ENCODE measurements at regions not wholly inside any gene's neighbourhood (a gene's known extent, or its start where the extent isn't known, plus 50 kb on each side); places are given as distances from the start of the nearest gene placed in this dataset.

- H3K4me3 ChIP-seq (ENCODE audit: low read depth, low read length) = no peak overlapping the region
- no peaks in the 10 kb centered on the region for H3K27me3 ChIP-seq (ENCODE audit: control insufficient read depth, insufficient read depth, low read length)
- ChIA-PET CTCF (no interaction called here), POLR2A (interaction anchor here (0.6 kb wide), 1 partner anchor 179 kb away, joined by 6 read pairs; no protein-coding TSS in a partner anchor)
- no peak for TF ChIP-seq CTCF (IDR thresholded peaks at IDR 0.05; ENCODE audit: low read depth, low read length)
- H3K27ac ChIP-seq (ENCODE audit: low read depth, low read length) = no peak overlapping the region
- no peaks in the 10 kb centered on the region for H3K9me3 ChIP-seq (ENCODE audit: control insufficient read depth, insufficient read depth, low read length)
- DNase-seq (ENCODE audit: low read depth, low spot score) = no peak
These were observed 475.8 kb downstream of the TXNL1 start for GRCh38 chr18:56162311-56163265.

DNA sequence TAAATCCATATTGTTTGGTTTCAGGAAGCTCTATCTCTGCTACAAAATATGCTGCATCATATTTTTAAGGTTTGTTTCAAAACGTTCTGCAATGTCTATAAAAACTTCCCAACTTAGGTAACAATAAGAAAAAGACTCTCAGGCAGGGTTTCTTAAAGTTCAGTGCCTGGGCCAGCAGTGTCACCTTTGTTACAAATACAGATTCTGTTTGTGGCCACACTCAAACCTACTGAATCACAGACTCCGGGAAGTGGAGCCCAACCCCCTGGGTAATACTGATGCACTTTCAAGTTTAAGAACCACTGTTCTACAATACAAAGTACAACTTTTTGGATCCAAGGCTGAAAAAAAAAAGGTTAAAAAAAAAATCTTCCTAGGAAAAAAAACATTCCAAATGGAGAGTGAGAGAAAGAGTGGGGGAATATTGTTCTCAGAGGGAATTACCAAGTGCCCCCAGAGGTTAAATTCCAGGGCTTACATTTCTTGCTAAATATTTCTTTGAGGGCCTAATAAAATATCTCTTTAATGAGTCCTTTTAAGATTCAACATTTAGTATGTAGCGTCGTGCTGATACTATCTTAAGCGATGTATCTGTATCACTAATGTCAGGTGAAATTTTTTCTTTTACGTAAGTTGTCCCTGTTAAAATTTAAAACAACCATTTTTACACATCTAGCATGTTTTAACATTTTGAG, 476.7 kb downstream of the TXNL1 start:
- CTCF ChIA-PET = no interaction called here
- no peaks in the 10 kb centered on the region for H3K9me3 ChIP-seq (ENCODE audit: control insufficient read depth, insufficient read depth, low read length)

GRCh38 chr18:56158676-56159075, 479.7 kb downstream of the TXNL1 start:
- Histone ChIP-seq H3K27ac (ENCODE audit: low read depth, low read length) (no peak overlapping the region), H3K9me3 (ENCODE audit: control insufficient read depth, insufficient read depth, low read length) (no peaks in the 10 kb centered on the region), H3K4me3 (ENCODE audit: low read depth, low read length) (no peak overlapping the region), H3K27me3 (ENCODE audit: control insufficient read depth, insufficient read depth, low read length) (no peaks in the 10 kb centered on the region)
- no peak for TF ChIP-seq CTCF (IDR thresholded peaks at IDR 0.05; ENCODE audit: low read depth, low read length)
- DNase-seq (ENCODE audit: low read depth, low spot score) = peak; percentile 16
- POLR2A ChIA-PET = no interaction called here
- CTCF ChIA-PET = no interaction called here

More for the DNA sequence above, 476.7 kb downstream of the TXNL1 start:
- no peak overlapping the region for H3K27ac ChIP-seq (ENCODE audit: low read depth, low read length)
- H3K4me3 ChIP-seq (ENCODE audit: low read depth, low read length) = no peak overlapping the region
- DNase-seq (ENCODE audit: low read depth, low spot score) = no peak
- no peaks in the 10 kb centered on the region for H3K27me3 ChIP-seq (ENCODE audit: control insufficient read depth, insufficient read depth, low read length)
- TF ChIP-seq CTCF (IDR thresholded peaks at IDR 0.05; ENCODE audit: low read depth, low read length) = no peak
- POLR2A ChIA-PET = interaction anchor here (0.6 kb wide), 1 partner anchor 178 kb away, joined by 6 read pairs; no protein-coding TSS in a partner anchor

GRCh38 chr18:56157541-56157940, 480.9 kb downstream of the TXNL1 start:
- no peaks in the 10 kb centered on the region for H3K9me3 ChIP-seq (ENCODE audit: control insufficient read depth, insufficient read depth, low read length)
- ChIA-PET POLR2A (no interaction called here), CTCF (no interaction called here)
- H3K4me3 ChIP-seq (ENCODE audit: low read depth, low read length) = no peak overlapping the region
- no peak for TF ChIP-seq CTCF (IDR thresholded peaks at IDR 0.05; ENCODE audit: low read depth, low read length)
- H3K27me3 ChIP-seq (ENCODE audit: control insufficient read depth, insufficient read depth, low read length) = no peaks in the 10 kb centered on the region
- DNase-seq (ENCODE audit: low read depth, low spot score) = no peak
- H3K27ac ChIP-seq (ENCODE audit: low read depth, low read length) = no peak overlapping the region

Measured in AG04450 (cell line).